Astrocyte of the cerebellum (primary cell): ENCODE measurements at regions not wholly inside any gene's neighbourhood (a gene's known extent, or its start where the extent isn't known, plus 50 kb on each side); places are given as distances from the start of the nearest gene placed in this dataset.

ENCODE experiments used
- DNase-seq: peaks from one replicate; pipeline ENCODE4 v3.0.0-alpha.2; 2011; ENCODE audit warnings: low read depth
- H3K4me3 ChIP-seq: 2 replicates; pipeline ENCODE4 v1.5.1; 2011; ENCODE audit warnings: mild to moderate bottlenecking, low read depth, low read length, moderate library complexity
- CTCF ChIP-seq: IDR thresholded peaks from 2 replicates; pipeline ENCODE4 v1.5.1; 2012; ENCODE audit warnings: low read length, low read depth, moderate library complexity, mild to moderate bottlenecking; ENCODE audit errors: missing control alignments
- in situ Hi-C: cut with HindIII; loops from 2 replicates; pipeline ENCODE4 v1.10.0; 2017; ENCODE audit warnings: low sequenced_read_pairs

- in situ Hi-C loops: no loop called here
- H3K4me3 ChIP-seq: no peak overlapping the region
- TF ChIP-seq CTCF: no peak
- DNase-seq: no peak
Observed at GRCh38 chr18:65526099-65526498, 224.7 kb upstream of the CDH7 start.

GRCh38 chr18:65523461-65523860 is 227.4 kb upstream of the CDH7 start:
- in situ Hi-C loops: no loop called here
- no peak overlapping the region for H3K4me3 ChIP-seq
- no peak for TF ChIP-seq CTCF
- no peak for DNase-seq

DNA sequence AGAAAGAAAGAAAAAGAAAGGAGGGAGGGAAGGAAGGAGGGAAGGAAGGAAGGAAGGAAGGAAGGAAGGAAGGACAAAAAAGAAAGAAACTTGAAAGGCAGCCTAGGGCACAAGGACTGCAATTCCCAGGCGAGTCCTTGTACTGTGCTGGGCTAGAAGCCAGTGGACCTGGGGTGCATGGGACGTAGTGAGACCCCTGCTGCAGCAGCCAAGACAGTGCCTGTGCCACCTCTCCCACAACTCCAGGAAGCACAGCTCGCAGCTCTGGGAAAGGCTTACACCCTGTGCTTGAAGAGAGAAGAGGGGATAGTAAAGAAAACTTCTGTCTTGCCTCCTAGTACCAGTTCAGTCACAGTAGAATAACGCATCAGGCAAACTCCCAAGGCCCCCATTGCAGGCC is 227.9 kb upstream of the CDH7 start:
- TF ChIP-seq CTCF: no peak
- no peak for DNase-seq
- no peak overlapping the region for H3K4me3 ChIP-seq
- in situ Hi-C loops: no loop called here

DNA sequence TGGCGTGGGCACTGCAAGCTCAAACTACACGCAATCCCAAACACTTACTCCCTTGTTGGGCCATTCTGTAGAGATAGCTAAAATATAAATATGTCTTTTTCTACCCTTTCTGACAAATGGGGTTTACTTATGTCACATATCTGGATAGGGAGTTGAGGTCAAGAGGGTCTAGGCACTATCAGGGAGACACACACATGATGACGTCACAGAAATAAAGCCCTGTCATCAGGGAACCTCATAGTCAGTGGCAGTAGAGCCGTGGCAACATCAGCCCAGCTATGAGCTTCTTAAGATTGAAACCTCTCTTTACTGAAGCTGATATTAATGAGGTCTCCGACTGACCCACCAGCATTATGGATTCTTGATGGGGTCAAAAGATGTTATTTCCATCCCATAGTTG is 234.6 kb upstream of the CDH7 start:
- no peak overlapping the region for H3K4me3 ChIP-seq
- no peak for TF ChIP-seq CTCF
- in situ Hi-C loops: no loop called here
- DNase-seq: no peak

- in situ Hi-C loops: no loop called here
- H3K4me3 ChIP-seq: no peak overlapping the region
- DNase-seq: no peak
- TF ChIP-seq CTCF: no peak
Observed at GRCh38 chr18:65498605-65499004, 252.2 kb upstream of the CDH7 start.

- no peak overlapping the region for H3K4me3 ChIP-seq
- in situ Hi-C loops: no loop called here
- no peak for TF ChIP-seq CTCF
- DNase-seq: no peak
Observed at GRCh38 chr18:65487569-65487968, 263.2 kb upstream of the CDH7 start.

DNA sequence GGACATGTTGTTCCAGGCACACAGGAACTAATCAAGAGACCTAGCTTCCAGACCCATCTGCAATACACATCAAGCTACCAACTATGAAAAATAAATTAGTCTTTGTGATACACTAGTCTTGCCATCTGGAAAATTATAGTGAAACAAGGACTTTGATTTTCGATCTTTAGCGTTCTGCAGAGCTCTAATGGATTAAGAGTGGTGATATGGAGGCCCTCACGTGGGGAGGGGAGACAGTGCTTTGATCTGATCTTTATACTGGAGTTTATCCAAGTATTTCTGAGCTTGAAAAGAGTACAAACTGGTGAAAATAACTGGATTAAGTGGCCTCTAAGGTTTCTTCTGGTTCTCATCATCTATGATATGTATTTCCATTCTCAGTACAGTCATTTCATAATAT is 273.4 kb upstream of the CDH7 start:
- no peak overlapping the region for H3K4me3 ChIP-seq
- TF ChIP-seq CTCF: no peak
- DNase-seq: no peak
- in situ Hi-C loops: no loop called here
